HG02678 (cell line): ENCODE measurements at regions not wholly inside any gene's neighbourhood (a gene's known extent, or its start where the extent isn't known, plus 50 kb on each side); places are given as distances from the start of the nearest gene placed in this dataset.

Experiments used
- ATAC-seq: cut with Tn5 transposase; IDR thresholded peaks from one replicate; pipeline ENCODE4 v1.9.1; 2021; ENCODE audit warnings: mild to moderate bottlenecking, moderate library complexity; ENCODE audit not compliant: unreplicated experiment

- ATAC-seq: no peak
Measured at GRCh38 chr6:147022041-147022440, 182.2 kb upstream of the STXBP5 start.

- ATAC-seq: no peak
Measured at GRCh38 chr6:147023148-147023547, 181.1 kb upstream of the STXBP5 start.

DNA sequence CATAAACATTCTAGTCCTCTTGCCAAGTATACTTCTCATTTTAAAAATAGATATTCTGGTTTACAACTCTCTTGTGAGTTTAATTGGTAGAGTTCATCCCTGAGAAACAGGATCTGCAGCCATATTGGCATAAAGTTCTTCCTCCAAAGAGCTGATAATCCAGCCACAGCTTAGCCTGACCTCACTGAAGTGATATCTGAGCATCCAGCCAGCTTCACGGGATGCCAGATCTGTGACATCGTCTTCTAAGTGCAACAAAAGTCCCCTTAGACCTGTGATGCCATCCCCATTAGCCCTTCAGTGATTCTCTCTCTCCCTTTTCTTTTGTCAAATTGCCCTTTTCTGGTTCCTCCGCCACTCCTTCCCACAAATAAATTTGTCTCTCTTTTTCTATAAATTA lies 180.6 kb upstream of the STXBP5 start:
- no peak for ATAC-seq

DNA sequence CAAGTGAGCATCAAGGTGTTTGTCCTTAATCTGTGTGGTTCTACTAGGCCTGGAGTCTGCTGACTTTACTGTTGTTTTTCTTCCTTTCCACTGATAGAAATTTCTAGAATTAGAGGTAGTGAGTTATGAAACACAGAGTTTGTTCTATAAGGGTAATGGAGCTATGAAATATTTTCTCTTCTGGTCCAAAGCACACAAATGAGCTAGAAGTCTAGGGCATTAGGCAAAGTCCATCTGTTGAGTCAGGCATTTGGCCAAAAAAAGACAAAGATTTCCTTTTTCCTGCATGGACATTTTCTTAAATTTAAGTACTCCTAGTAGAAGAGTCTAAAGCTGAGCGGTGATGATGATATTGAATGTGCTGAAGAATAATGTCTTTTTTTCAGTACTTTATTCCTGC lies 174.3 kb upstream of the STXBP5 start:
- ATAC-seq: no peak

GRCh38 chr6:147033267-147033666 lies 170.9 kb upstream of the STXBP5 start:
- ATAC-seq: no peak

- no peak for ATAC-seq
Measured at GRCh38 chr6:147035886-147036285, 168.3 kb upstream of the STXBP5 start.

- ATAC-seq: no peak
Measured at GRCh38 chr6:147037881-147038280, 166.3 kb upstream of the STXBP5 start.

- ATAC-seq: no peak
Measured at GRCh38 chr6:147040121-147040910, 163.9 kb upstream of the STXBP5 start.

GRCh38 chr6:147042679-147043078 lies 161.5 kb upstream of the STXBP5 start:
- no peak for ATAC-seq

- ATAC-seq: no peak
Measured at GRCh38 chr6:147043994-147044477, 160.2 kb upstream of the STXBP5 start.

GRCh38 chr6:147046141-147046877 lies 157.9 kb upstream of the STXBP5 start:
- ATAC-seq: no peak

DNA sequence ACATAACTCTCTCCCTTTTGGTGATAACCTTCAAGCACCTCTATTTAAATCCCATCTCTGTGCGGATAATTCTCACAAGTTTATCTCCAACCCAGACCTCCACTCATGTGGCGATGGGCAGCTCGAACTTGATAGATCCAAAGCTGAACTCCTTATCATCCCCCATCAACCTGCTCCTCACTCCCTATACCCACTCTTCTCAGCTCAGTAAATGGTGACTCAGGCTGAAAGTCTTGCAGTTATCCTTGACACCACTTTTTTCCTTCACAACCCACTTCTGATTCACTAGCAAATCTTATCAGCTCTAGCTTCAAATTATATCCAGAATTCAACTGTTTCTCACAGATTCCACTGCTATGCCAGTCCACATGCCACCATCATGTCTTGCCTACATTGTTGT lies 155.3 kb upstream of the STXBP5 start:
- ATAC-seq: no peak

DNA sequence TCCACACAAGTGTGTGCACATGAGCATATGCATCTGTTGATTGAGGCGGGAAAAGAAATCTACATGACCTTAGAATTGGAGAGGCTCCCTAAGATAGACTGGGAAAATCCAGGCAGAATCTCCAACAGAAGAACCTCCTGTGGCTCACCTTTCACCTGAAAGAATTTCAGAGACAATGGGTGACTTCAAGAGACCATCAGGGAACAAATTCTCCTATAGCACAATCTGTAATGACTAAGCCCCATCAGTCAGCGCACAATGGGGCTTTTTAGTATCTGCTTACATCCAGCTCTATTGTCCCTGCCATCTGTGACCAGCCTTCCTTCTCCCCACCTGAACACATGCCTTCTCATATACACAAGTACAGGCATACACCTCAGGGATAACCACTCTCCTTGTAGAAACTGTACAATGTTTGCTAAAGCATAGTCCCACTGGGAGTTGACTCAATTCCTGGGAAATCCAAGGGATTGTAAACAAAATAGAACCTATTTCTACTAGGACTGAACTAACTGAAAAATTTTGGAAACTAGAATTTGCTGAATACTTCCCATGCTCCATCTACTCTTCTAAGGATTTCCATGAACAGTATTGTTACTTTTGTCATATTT lies 150.8 kb upstream of the STXBP5 start:
- no peak for ATAC-seq

GRCh38 chr6:147054158-147054557 lies 150.1 kb upstream of the STXBP5 start:
- ATAC-seq: no peak

DNA sequence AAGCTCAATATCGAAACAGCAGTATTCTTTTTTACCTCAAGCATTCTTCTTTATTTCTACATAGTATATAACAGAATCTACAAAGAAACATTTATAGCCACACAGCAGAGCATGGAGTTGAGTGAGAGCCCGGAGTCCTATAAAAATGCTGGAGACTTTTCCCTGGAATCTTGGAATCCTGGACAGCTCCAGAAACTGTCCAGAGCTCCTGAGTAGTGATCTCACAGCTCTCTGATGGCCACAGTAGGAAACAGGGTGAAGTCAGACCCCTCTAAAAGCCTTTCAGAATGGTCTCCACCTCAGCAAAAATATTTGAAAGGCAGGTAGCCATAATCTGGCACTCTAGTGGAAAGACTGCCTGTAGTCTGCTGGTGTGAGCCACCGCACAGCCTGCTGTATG lies 149.3 kb upstream of the STXBP5 start:
- no peak for ATAC-seq

DNA sequence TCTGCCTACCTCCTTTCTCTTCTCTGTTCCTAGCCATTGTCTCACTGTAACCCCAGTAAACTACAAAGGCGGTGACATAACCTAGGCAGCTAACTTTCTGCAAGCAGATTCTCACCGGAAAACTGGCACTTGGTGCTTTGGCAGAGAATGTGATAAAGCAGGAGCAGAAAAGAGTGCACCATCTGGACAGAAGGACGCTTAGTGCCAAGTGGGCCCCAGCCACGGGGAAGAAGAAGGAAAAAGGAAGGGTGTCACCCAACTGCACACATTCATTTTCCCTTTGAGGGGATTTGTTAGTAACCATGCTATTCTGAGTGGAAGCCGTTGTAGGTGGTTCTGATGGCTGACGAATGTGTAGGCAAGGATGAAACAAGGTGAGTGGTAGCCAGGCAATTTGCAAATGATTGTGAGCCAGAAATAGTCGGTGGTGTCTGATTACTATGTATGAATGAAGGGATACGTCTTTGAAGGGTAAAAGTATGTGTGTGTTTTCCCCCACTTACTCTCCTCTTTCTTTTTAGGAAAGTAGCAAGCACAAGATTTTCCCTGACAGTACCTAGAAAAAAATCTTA lies 148.3 kb upstream of the STXBP5 start:
- ATAC-seq: no peak

DNA sequence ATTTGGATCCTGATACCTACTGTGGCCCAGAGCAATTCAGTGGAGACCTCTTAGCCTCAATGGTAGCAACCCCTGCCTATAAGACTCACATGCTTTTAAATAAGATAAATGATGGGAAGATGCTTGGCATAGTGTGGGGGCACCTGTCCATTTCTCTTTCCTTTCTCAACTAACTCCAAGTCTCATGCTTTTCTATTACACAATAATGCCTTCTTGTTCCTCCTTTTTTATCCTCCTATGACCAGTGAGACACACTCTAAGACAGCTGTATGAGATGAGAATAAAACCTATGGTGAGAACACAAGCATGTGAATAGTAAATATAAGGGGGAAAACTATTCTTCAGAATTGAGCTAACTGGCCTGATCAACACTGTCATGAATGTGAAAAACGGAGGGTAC lies 147.0 kb upstream of the STXBP5 start:
- no peak for ATAC-seq

DNA sequence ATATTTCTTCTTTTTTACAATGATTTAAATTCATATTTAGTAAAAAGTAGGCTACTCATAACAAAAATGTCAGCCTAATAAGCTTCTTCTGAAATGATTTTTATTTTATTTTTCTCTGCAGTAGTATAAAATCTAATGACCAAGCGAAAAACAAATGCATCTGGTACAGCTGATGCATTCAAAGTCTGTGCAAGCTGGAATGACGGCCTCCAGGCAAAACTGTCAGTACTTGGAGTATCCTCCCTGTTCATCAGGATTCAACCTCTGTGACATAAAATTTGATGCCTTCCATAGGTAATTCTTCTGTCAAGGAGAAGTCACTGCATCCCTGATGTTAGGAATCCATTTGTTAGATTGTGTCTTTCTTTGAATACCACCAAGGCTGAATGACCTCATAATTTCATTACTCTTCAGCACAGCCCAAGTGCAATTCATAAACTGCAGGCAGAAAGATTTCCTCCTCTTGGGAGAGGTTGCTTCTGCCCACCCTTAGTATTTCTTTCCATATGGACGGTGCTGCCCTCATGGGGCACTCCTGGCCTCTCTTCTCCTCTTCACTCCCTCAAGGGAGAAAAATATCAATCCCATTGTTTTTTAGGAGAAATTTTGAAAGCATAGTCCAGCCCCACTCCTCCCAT lies 146.4 kb upstream of the STXBP5 start:
- no peak for ATAC-seq

GRCh38 chr6:147058786-147059385 lies 145.3 kb upstream of the STXBP5 start:
- no peak for ATAC-seq

DNA sequence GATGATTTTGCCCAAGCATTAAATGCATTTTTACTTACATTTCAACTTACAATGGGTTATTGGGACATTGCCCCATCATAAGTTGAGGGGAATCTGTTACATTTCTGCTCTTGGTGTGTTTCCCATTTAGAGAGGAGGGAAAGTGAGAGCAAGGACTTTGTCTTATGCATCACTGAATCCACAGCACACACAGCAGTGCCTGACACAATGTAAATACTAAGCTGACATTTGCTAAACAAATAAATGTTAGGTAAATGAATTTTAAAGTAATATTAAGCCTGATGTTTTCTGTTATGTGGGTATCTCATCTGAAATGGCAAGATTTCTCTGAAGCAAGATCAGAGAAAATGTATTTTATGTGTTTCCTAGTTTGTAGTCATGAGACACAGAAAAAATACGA lies 143.6 kb upstream of the STXBP5 start:
- ATAC-seq: no peak

DNA sequence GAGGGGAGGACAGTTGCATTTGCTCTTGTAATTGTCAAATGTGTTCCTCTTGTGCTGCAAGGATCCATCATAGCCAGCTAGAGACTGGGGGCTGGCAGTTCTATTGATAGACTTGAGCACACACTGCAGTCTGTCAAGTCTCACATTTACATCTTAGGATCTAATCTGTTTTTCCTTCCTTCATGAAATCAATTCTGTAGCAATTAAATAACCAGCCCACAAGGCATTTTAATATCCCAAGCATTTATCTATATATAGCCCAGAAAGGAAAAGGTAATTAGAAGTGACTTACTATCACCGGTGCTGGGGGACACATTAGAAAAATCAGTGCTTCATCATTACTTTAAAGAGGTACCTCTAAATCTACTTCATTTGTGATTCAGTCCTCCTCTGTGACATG lies 143.0 kb upstream of the STXBP5 start:
- no peak for ATAC-seq
